ENCODE measurements at regions not wholly inside any gene's neighbourhood (a gene's known extent, or its start where the extent isn't known, plus 50 kb on each side); places are given as distances from the start of the nearest gene placed in this dataset.

DNA sequence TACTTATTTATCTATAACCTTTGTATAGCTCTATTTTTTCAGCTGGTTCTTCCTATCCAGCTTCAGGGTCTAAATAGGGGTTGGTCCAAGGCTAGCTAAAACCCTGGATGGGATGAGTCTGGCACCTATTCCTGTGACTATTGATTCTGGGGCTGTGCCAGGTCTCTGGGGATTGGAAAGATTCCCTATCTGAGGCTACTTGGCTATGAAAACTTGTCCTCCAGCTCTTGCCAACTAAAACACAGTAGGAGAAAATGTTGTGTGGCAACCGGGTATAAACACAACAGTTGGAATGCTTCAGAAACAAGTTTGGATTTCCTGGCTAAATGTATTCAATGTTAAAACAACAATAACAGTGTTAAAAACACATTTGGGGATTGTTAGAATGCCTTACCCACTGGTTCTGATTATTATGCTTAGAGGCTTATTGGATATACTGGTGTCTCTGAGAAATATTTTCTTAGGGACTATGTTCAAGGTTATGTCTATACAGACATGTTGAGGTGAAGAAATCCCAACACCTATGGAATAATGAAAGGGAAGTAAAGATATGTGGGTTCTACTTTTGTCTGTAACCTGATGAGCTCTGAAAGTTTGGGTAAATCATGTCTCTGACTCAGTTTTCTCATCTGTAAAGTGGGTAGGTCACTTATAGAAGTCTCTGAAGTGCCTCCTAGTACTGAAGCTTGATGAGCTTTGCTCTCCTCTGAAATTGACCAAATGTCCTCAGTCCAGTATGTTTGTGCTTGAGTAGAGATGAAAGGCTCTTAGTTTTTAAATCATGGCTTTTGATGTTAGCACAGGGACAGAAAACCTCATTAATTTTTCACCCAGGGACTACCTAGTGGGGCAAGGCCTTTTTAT is 460.7 kb downstream of the MTX2 start:
- DNase-seq (ENCODE audit: low read depth in 2 of 2): no peak

DNA sequence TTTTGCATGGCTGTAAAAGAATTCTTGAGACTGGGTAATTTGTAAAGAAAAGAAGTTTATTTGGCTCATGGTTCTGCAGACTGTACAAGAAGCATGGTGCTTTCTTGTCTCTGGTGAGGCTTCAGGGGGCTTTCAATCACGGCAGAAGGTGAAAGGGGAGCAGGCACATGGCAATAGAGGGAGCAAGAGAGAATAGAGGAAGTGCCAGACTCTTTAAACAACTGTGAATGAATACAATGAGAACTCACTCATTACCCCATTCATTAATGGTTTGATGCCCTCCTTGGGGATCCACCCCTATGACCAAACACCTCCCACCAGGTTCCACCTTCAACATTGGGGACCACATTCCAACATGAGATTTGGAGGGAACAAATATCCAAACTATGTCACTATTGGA is 463.5 kb downstream of the MTX2 start:
- no peak for DNase-seq (ENCODE audit: low read depth in 2 of 2)

DNA sequence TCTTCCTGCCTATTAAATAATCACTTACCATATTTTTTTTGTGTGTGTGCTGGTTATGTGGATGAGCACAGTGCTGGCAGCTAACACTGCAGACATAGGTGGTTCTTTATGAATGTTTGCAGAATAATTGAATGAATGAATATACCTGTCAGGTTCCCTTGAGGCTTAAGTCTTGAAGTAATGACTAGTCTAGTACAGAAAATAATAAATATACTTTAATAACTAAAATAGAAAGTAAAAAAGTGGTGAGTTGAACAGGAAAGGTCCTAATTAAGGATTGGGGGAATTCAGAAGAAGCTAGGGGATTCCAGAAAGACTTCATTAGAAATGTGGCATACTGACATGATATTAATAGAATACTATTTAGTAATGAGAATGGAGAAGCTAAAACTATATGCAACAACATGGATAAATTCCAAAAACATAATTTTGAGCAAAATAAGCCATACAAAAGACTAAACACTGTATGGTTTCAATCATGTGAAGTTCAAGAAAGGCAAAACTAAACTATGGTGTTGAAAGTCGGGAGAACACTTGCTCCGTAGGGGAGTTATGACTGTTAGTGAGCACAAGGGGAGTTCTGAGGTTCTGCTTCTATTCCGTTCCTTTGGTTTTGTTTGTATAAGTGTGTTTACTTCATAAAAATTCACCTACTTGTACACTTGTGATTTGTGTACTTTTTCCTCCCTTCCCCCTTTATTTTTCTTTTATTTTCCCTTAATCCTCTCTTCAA is 464.6 kb downstream of the MTX2 start:
- no peak for DNase-seq (ENCODE audit: low read depth in 2 of 2)

DNA sequence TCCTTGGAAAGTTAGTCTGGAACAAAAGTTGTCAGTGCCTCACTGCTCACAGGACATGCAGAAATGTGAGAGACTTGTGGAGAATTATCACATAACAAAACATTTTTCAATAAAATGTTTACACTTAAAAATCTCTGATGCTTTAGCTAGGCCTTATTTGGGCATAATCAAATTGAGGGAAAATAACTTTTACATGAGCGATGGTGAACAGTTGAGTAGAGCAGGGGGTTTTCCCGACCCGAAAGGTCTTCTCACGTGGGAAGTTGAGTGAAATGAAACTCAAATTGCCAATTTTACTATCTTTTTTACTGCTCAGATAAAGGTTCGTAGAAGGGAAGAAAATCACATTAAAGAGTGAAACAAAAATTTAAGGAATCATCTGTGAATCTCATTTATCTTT is 465.6 kb downstream of the MTX2 start:
- DNase-seq (ENCODE audit: low read depth in 2 of 2): no peak

DNA sequence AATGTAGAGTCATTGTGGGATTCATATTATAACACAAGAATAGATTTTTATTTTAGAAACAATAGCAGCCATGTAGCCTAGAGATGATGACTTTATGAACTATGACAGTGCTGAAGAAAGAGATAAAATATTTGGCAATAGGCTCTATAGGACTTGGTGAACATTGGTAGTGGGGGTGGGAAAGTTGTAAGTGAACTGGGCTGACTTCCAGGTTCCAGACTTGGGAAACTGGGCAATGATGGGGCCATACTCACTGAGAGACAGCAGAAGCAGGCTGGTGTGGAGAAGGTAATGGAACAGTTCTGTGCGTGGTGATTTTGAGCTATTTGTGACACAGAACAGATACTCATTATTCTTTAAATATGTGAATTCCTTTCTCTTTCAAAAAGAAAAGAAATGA is 470.3 kb upstream of the HNRNPA3 start:
- no peak for DNase-seq (ENCODE audit: low read depth in 2 of 2)

DNA sequence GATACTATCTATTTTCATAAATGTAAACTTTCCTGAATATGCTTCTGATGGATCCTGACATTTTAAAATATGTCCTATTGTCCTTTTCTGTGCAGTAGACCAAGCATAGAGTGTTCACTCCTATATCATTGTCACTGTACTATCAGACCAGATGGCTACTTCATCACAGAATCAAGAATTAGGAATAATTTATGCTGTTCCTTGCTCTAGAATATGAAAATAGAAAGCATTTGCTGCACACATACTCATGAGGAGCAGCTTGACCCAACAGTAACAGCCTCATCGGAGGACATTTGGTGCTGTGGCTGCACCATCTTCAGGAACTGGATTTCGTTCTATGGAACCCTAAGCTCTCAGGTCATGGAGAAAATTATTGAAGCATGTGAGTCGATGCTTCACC is 468.9 kb upstream of the HNRNPA3 start:
- DNase-seq (ENCODE audit: low read depth in 2 of 2): no peak

DNA sequence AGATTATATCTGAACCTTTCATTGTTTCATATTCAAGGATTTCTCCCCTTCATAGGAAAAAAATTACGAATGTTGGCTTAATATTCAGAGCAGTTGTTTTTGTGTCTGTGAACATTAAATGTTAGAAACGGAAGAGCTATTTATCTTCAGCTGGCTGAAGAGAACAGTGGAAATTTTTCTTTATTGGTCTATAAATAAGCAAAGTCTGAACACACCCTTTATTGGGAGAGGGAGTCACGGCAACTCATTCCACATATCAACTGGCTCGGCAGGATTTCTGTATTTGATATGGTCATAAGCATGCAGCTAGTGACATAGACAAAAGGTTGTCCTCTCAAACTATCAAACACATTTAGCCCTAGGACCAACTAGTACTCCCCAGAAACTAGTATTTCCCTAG is 468.4 kb upstream of the HNRNPA3 start:
- no peak for DNase-seq (ENCODE audit: low read depth in 2 of 2)

DNA sequence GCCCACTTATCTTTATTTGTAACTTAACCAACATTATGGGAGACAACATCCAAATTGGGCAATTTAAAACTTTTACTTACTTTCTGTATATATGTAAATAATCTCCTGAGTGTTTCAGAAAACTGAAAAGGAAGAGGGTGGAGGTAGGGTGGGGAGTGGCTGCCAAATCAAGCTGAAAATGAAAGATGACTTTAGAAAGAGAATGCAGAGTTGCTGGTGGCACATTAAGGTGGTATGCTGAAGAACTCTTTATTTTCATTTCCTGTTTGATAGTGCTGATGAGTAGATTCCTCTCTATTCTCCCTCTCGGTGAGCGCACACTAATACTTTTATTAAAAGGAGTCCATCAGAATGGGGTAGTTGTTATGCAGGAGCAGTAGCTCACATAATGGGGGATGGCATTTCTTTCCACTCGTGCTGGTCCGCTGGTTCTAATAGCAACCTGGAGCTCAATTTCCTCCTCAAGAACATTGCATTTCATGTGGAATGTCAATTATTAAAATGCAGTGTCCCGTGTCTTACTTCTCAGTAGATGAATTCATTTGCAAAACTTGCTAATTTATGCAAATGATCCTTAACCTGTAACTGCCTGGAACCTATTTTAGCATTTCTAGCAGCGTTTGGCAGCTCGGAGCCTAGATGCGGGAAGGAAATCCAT is 466.9 kb upstream of the HNRNPA3 start:
- DNase-seq (ENCODE audit: low read depth in 2 of 2): no peak

DNA sequence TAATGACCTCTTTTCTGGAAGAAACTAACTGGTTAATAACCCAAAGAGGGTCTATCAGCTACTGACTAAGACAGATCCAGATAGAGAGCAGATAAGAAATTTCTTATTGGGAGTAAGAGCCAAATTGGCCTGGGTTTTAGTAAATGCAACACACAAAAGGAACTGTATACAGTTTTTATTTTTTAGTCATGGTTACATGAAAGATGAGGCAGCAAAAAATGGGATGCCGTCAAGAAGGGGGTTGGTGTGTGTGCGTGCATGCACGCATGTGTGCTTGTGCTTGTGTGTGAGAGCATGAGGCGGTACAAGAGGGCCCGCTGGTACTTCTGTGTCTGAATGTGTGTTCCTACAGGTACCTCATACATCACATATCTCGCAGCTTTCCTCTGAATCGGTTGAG is 466.2 kb upstream of the HNRNPA3 start:
- DNase-seq (ENCODE audit: low read depth in 2 of 2): no peak

DNA sequence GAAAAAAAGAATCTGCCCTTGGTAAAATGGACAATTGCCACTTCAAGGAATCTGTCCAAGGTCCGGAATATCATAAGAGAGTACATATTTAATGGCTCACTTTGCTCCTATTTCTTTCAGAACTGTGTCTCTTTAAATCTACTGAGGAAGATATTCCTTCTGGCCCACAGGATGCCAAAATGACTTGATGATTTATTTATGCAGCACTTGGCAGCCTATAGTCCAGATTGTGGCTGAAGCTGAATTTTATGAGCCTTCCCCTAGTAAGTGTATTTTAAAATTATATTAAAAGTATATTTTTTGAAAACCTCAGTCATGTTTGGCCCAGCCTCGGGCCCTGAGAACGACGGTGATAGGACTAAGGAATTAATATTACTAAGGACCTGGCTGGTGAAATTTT is 465.1 kb upstream of the HNRNPA3 start:
- DNase-seq (ENCODE audit: low read depth in 2 of 2): no peak

DNA sequence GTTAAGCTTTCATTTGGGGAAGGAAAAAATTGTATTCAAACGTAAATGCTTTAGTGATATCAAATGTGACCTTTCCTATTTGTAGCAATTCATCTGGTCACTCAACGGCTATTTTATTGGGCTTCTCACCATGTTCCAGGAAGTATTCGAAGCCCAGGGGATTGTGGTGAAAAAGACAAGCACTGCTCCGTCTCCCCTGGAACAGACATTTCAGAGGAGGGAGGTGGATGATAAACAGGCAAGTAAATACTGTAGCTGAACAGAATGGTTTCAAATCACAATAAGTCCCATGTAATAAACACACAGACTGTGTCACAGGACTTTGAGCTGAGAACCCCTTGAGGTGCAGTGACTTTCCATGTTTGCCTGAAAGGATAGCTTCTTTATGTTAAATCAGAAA is 464.7 kb upstream of the HNRNPA3 start:
- DNase-seq (ENCODE audit: low read depth in 2 of 2): no peak

DNA sequence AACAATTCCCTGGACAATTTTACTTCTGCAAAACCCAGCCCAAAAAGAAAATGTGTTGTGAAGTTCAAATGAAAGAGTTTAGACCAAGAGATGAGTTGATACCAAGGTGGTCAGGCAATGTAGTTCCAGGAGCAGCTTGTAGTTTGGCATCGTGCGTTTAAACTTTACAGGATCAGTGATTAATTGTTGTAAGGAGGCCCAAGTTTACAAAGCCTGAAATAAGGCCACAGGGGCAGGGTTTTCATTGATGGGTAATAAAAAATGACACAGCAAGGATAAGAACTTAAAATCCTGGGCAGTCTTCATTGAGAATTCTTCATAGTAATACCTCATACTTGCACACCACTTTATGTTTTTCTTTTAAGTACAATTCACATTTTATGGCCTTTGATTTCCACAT is 463.9 kb upstream of the HNRNPA3 start:
- no peak for DNase-seq (ENCODE audit: low read depth in 2 of 2)

DNA sequence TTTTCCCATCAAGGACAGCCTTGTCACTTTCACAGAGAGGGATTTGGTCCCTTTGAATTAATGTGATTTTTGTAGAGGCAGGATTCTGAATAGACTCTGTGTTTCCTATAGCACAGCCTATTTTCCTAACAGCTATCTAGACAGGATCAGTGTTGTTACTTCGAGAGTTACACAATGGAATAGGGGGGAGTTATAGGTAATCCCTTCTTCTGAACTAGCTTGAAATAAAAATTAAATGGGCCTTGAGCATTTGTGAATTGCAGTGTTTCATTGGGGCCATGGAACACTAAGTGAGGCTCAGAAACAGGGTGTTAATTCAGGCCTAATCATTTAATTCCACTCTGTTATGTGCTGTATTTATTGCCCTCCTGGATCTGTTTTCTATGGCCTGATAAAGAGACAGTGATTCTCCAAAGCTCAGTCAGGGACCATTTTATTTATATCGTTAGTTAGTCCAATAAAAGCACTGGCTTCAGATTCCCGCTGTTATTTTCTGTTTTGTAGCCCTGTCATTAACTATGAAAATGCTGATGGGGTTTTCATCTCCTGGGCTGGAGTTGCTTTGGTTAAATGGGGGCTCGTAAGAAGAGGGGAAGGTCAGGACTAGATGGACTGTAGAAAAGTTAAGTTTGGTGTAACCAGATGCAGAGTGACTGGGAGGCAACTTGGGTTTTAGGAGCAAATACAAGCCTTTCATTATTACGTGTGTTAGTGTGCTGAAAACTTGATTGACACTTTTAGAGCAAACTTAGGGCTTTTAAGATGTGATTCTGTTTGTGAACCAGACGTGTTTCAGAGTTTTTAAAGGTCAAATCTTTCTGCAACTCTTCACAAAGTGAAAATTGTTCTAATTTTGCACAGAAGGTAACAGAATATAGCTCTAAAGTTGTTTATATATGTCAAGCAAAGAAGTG is 461.0 kb upstream of the HNRNPA3 start:
- no peak for DNase-seq (ENCODE audit: low read depth in 2 of 2)

DNA sequence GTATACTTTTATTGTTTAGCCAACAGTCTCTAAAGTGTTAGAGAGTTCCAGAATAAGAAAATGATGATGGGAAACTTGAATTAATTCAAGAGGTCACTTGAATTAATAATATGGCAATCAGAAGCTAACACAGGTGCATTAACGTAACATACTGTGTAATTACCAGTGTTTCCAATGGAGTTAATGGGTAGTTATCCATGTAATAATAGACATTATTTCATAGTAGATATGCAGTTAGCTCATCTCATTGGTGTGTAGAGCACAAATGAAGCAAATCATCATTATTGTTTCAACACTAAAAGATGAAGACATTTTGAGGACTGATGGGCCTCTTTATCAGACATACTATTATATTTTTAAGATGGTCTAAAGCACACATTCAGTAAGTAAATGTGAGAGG is 460.3 kb upstream of the HNRNPA3 start:
- DNase-seq (ENCODE audit: low read depth in 2 of 2): no peak

DNA sequence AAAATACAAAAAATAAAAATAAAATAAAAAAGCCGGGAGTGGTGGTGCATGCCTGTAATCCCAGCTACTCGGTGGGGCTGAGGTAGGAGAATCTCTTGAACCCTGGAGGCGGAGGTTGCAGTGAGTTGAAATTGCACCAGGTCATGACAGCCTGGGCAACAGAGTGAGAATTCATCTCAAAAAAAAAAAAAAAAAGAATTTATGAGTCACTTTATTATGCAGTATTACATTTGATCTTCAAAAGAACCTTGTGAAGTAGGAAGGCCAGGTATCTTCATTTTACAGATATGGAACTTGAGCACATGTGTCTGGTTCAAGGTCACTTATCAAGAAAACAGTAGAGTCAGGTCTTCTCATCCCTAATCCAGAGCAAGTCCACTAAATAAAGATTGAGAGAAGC is 459.4 kb upstream of the HNRNPA3 start:
- no peak for DNase-seq (ENCODE audit: low read depth in 2 of 2)

DNA sequence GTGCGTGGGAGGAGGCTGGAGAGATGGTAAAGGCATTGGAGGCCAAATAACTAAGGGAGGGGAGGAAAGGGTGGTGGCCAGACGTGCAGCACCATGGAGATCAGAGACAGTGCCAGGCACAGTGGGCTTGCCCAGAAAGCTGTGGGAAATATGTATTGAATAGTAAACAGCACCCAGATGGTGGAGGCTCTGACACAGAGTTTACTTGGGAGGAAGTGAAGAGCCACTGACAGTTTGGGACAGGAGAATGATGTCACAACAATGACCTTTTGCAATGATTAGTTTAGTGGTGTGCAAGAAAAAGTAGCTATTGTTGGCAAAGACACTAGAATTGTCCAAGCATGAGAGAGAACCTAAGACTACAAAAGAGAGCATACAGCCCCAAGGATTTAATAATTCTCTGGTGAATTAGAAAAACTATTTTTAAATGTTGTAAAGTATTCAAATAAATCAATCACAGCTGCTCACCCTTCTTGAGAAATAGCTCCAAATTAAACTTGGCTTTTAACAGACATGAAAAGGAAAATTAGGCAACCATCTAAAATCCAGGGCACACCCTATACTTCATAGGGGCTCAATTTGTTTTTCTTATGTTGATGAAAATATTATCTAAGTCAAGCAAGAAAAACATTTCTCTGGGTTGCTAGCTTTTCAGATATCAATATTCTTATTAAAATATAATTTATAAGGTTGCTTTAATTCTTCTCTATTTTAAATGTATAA is 458.7 kb upstream of the HNRNPA3 start:
- no peak for DNase-seq (ENCODE audit: low read depth in 2 of 2)

DNA sequence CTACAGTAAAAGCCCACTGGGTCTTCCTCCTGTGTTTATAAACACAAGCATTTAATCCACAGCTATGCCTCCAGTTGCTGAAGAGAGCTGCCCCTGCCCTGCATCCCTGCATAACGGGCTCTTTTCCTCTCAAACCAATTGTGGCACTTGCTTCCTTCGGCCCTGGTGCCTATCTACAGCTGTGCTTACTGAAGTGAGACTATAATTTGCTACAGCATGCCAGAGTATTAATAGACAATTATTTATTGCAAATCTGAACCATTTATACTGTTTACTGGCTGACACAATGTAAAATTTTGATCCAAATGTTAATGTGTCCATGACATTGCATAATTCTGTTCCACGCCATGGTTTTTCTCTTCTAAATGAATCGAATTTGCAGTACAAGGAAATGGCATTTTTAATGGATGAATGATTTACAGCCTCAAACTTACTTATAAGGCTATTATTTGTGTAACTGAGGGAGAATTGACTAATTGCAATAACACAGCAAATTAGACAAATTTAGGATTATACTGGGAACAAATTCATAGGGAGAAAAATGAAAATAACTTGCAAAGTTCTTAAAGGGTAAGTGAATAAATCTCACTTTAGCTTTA is 457.0 kb upstream of the HNRNPA3 start:
- DNase-seq (ENCODE audit: low read depth in 2 of 2): no peak

DNA sequence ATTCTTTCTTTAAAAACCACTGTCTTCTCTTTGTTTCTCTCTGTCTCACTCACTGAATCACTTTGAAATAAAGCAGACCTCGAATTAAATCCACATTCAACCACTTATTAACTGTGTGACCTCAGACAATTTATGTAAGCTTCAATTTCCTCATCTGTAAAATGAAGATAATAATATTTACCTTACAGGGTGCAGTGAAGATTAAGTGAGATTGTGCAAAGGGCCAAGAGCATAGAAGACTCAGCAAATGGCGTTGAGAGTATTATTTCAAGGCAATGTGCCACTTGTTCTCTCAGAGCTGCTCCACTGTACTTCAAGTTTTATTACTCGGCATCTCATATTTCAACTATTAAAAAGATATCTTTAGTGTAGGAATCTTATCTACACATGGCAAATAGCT is 454.2 kb upstream of the HNRNPA3 start:
- DNase-seq (ENCODE audit: low read depth in 2 of 2): no peak

DNA sequence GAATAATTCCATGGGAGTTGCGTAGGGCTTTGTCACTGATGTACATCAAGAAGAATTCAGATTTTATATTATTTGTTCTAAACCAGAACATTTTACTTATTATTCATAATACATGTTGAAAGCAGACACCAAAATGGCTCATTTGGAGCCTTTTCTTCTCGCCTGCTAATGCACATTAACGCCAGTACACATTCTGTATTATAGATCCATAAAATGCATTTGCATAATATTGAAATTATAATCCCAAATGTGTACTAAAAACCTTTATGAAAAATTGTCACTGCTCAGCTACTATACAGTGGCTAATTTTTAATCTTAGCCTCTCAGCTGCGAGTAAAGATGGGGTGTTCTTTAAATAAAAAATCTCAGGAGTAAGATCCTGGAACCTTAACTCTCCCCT is 452.2 kb upstream of the HNRNPA3 start:
- no peak for DNase-seq (ENCODE audit: low read depth in 2 of 2)

DNA sequence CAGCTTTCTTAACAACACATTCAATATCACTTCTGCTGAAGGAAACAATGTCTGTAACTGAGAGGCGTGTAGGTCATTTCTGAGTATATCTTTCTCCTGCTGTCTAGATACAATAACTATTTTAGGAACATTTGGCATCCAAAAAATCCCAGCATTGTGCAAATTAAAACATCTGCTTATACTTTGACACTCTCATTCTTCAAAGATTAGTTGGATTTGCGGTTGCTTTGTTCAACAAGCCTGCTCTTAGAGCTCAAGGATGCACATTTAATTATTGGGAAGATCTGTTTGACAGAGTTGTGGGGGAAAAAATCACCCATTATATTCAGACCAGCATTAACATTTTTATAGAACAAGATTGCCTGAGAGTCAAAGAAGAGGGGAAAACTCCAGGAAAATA is 449.5 kb upstream of the HNRNPA3 start:
- no peak for DNase-seq (ENCODE audit: low read depth in 2 of 2)
